HepG2 (cell line): ENCODE measurements at regions not wholly inside any gene's neighbourhood (a gene's known extent, or its start where the extent isn't known, plus 50 kb on each side); places are given as distances from the start of the nearest gene placed in this dataset.

Experiments used
- E2F1 ChIP-seq: sonication (generic); formaldehyde crosslinking; IDR thresholded peaks from 2 replicates; pipeline ENCODE4 v1.5.0; 2020; ENCODE audit warnings: missing genetic modification reagents
- FOXM1 ChIP-seq: sonication (generic); formaldehyde crosslinking; IDR thresholded peaks from 2 replicates; pipeline ENCODE4 v1.5.0; 2020; ENCODE audit warnings: missing genetic modification reagents
- HOMEZ ChIP-seq: IDR thresholded peaks from 2 replicates; pipeline ENCODE4 v1.6.1; 2016; ENCODE audit warnings: low read depth
- NR2C2 ChIP-seq: sonication (generic); formaldehyde crosslinking; IDR thresholded peaks from 2 replicates; pipeline ENCODE4 v1.4.0; 2020; ENCODE audit warnings: missing genetic modification reagents, mild to moderate bottlenecking, moderate library complexity, borderline replicate concordance
- TARDBP ChIP-seq: sonication (generic); formaldehyde crosslinking; IDR thresholded peaks from 2 replicates; pipeline ENCODE4 v1.8.0; 2022; ENCODE audit warnings: mild to moderate bottlenecking, missing genetic modification reagents
- ZBTB40 ChIP-seq, 2 experiments: fragments of 450-650 bp in 1 of 2; sonication (generic) in 1 of 2; formaldehyde crosslinking in 1 of 2; IDR thresholded peaks; 2 replicates each; pipeline versions ENCODE4 v1.6.1 to v1.8.0; 2016 to 2022; ENCODE audit warnings: antibody characterized with exemption in 1 of 2, mild to moderate bottlenecking in 1 of 2, missing genetic modification reagents in 1 of 2
- ZFX ChIP-seq: sonication (generic); formaldehyde crosslinking; IDR thresholded peaks from 2 replicates; pipeline ENCODE4 v1.4.0; 2020; ENCODE audit warnings: mild to moderate bottlenecking, low read depth, missing genetic modification reagents, moderate library complexity

GRCh38 chr9:134969156-134970045 lies 51.7 kb upstream of the FCN1 start:
- TF ChIP-seq TARDBP (CRISPR knock-in tag) (no peak), NR2C2 (no peak), FOXM1 (CRISPR knock-in tag) (no peak), HOMEZ (CRISPR knock-in tag) (no peak), E2F1 (CRISPR knock-in tag) (no peak), ZFX (CRISPR knock-in tag) (no peak), ZBTB40 (IDR thresholded peaks at IDR 0.05) (no peak), ZBTB40 (CRISPR knock-in tag; IDR thresholded peaks at IDR 0.05) (no peak)
